ENCODE measurements at regions not wholly inside any gene's neighbourhood (a gene's known extent, or its start where the extent isn't known, plus 50 kb on each side); places are given as distances from the start of the nearest gene placed in this dataset.
"Not testable (repeated sequence)": the region's sequence is repeated elsewhere in the genome, so short reads cannot be mapped to it uniquely, and the experiment has no call there.

- not testable (repeated sequence) for TF ChIP-seq CTCF (IDR thresholded peaks at IDR 0.05); ZFX (IDR thresholded peaks at IDR 0.05; ENCODE audit: borderline replicate concordance)
Observed at GRCh38 chr22:48716154-48716553, 1111.5 kb downstream of the BRD1 start.
